ENCODE measurements at regions not wholly inside any gene's neighbourhood (a gene's known extent, or its start where the extent isn't known, plus 50 kb on each side); places are given as distances from the start of the nearest gene placed in this dataset.

- no peak for ATAC-seq
Observed at GRCh38 chr4:149265645-149266044, 550.0 kb downstream of the IQCM start.

GRCh38 chr4:149264093-149264733 lies 551.4 kb downstream of the IQCM start:
- no peak for TF ChIP-seq OSR1 (CRISPR knock-in tag; IDR thresholded peaks at IDR 0.05)
- no peak for TF ChIP-seq POU6F1 (CRISPR knock-in tag; IDR thresholded peaks at IDR 0.05; ENCODE audit: borderline replicate concordance, low read depth)
- TF ChIP-seq ZFP3 (CRISPR knock-in tag; IDR thresholded peaks at IDR 0.05): no peak
- TF ChIP-seq CSRNP3 (CRISPR knock-in tag; IDR thresholded peaks at IDR 0.05): no peak
- no peak for TF ChIP-seq SNAI2 (CRISPR knock-in tag; IDR thresholded peaks at IDR 0.05)
- TF ChIP-seq ZNF565 (CRISPR knock-in tag; conservative IDR thresholded peaks at IDR 0.05; ENCODE audit: low read depth): no peak
- TF ChIP-seq ARNTL (CRISPR knock-in tag; IDR thresholded peaks at IDR 0.05; ENCODE audit: borderline replicate concordance, low read depth): no peak
- no peak for TF ChIP-seq ISL1 (CRISPR knock-in tag; IDR thresholded peaks at IDR 0.05)
- TF ChIP-seq PATZ1 (CRISPR knock-in tag; IDR thresholded peaks at IDR 0.05; ENCODE audit: borderline replicate concordance): no peak
- no peak for TF ChIP-seq CSDC2 (CRISPR knock-in tag; IDR thresholded peaks at IDR 0.05)
- TF ChIP-seq ZC3H10 (CRISPR knock-in tag; IDR thresholded peaks at IDR 0.05): no peak
- no peak for TF ChIP-seq ESRRG (CRISPR knock-in tag; IDR thresholded peaks at IDR 0.05)
- no peak for TF ChIP-seq TSHZ2 (CRISPR knock-in tag; IDR thresholded peaks at IDR 0.05)
- no peak for TF ChIP-seq ZFP30 (CRISPR knock-in tag; IDR thresholded peaks at IDR 0.05)
- TF ChIP-seq GLIS3 (CRISPR knock-in tag; IDR thresholded peaks at IDR 0.05): no peak
- TF ChIP-seq TCF4 (CRISPR knock-in tag; IDR thresholded peaks at IDR 0.05; ENCODE audit: borderline replicate concordance): no peak
- no peak for TF ChIP-seq PPARA (CRISPR knock-in tag; IDR thresholded peaks at IDR 0.05; ENCODE audit: borderline replicate concordance)
- peak; percentile 95 for ATAC-seq

More at GRCh38 chr4:149265645-149266044, 550.0 kb downstream of the IQCM start:
- TF ChIP-seq ZNF8 (CRISPR knock-in tag; IDR thresholded peaks at IDR 0.05): no peak
- TF ChIP-seq ISL1 (CRISPR knock-in tag; IDR thresholded peaks at IDR 0.05): no peak
- no peak for TF ChIP-seq POU6F1 (CRISPR knock-in tag; IDR thresholded peaks at IDR 0.05; ENCODE audit: borderline replicate concordance, low read depth)
- TF ChIP-seq SNAI2 (CRISPR knock-in tag; IDR thresholded peaks at IDR 0.05): no peak

- ATAC-seq: no peak
- no peak for TF ChIP-seq ESRRG (CRISPR knock-in tag; IDR thresholded peaks at IDR 0.05)
- no peak for TF ChIP-seq OSR1 (CRISPR knock-in tag; IDR thresholded peaks at IDR 0.05)
- TF ChIP-seq ISL1 (CRISPR knock-in tag; IDR thresholded peaks at IDR 0.05): no peak
- TF ChIP-seq PPARA (CRISPR knock-in tag; IDR thresholded peaks at IDR 0.05; ENCODE audit: borderline replicate concordance): no peak
- no peak for TF ChIP-seq ARNTL (CRISPR knock-in tag; IDR thresholded peaks at IDR 0.05; ENCODE audit: borderline replicate concordance, low read depth)
- no peak for TF ChIP-seq ZC3H10 (CRISPR knock-in tag; IDR thresholded peaks at IDR 0.05)
- TF ChIP-seq CSDC2 (CRISPR knock-in tag; IDR thresholded peaks at IDR 0.05): no peak
- no peak for TF ChIP-seq ZNF70 (CRISPR knock-in tag; IDR thresholded peaks at IDR 0.05)
- no peak for TF ChIP-seq RARB (CRISPR knock-in tag; IDR thresholded peaks at IDR 0.05)
- TF ChIP-seq ZFP3 (CRISPR knock-in tag; IDR thresholded peaks at IDR 0.05): no peak
- no peak for TF ChIP-seq TCF4 (CRISPR knock-in tag; IDR thresholded peaks at IDR 0.05; ENCODE audit: borderline replicate concordance)
- TF ChIP-seq ZNF565 (CRISPR knock-in tag; conservative IDR thresholded peaks at IDR 0.05; ENCODE audit: low read depth): no peak
- no peak for TF ChIP-seq TOX (CRISPR knock-in tag; IDR thresholded peaks at IDR 0.05; ENCODE audit: borderline replicate concordance)
- no peak for TF ChIP-seq TSHZ2 (CRISPR knock-in tag; IDR thresholded peaks at IDR 0.05)
Observed at GRCh38 chr4:149248191-149248764, 567.4 kb downstream of the IQCM start.
